ENCODE measurements at regions not wholly inside any gene's neighbourhood (a gene's known extent, or its start where the extent isn't known, plus 50 kb on each side); places are given as distances from the start of the nearest gene placed in this dataset.

DNA sequence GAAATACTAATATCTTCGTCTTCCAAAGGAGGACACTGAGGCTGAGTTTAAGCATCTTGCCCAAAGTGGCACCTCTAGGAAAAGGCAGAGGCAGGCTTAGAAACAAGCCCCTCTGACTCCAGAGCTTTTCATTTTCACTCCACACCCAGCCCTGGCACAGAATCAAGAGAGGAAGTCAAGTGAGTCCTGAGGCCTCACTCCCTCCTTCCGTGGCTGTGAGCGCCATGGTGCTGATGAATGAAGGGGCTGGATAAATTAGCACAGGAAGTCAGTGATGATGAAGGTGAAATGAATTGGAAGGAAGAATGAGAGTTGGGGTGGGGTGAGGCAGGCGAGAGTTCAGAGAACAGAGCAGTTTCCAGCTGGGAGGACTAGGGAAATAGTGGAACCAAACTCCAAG is 179.3 kb downstream of the TMEM132E start:
- H3K4me1 ChIP-seq (ENCODE audit: insufficient read depth, low read length): no peaks in the 10 kb centered on the region
- Mint-ChIP-seq H3K9me3 (no peaks in the 10 kb centered on the region), H3K4me1 (no peaks in the 10 kb centered on the region), H3K27me3 (peaks cover 27 to 29% of the 10 kb centered on the region in 2 donors), H3K36me3 (no peaks in the 10 kb centered on the region), H3K4me3 (no peak overlapping the region), H3K27ac (no peak overlapping the region)
- H3K36me3 ChIP-seq (ENCODE audit: insufficient read depth, low read length): no peaks in the 10 kb centered on the region
- ChIA-PET CTCF (ENCODE audit: partially characterized antibody) (no interaction called here), POLR2A (ENCODE audit: partially characterized antibody) (no interaction called here)
- H3K9me3 ChIP-seq (ENCODE audit: control insufficient read depth in 1 of 2, low read length in 2 of 2): no peaks in the 10 kb centered on the region
- H3K27me3 ChIP-seq (ENCODE audit: insufficient read depth, low read length): no peaks in the 10 kb centered on the region
- no peak overlapping the region for H3K27ac ChIP-seq (ENCODE audit: low read depth, low read length)
- intact Hi-C loops (cut with micrococcal nuclease): no loop called here
- H3K4me3 ChIP-seq (ENCODE audit: low read length in 2 of 2): no peak overlapping the region
- no peak for DNase-seq

DNA sequence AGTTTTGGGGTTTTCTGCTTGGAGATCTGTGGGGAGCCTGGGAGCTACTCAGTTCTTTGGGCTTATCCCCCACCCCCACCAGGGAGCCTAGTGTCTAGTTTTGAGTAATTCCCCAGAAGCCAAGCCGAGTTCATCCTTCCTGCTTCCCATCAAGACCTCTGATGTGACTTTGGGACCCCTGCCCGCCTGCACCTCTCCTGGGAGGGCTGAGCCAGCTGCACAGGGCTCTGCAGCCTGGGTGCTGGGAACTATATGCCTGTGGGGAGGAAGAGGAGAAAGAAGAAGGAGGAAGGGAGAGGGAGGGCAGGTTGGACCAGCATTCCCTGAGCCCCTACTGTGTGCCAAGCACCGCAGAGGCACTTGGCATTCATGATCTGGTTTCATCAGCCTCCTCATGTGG is 178.9 kb downstream of the TMEM132E start:
- Mint-ChIP-seq H3K9me3 (no peaks in the 10 kb centered on the region), H3K27me3 (peaks cover 28 to 29% of the 10 kb centered on the region in 2 donors), H3K27ac (no peak overlapping the region), H3K36me3 (no peaks in the 10 kb centered on the region), H3K4me3 (no peak overlapping the region), H3K4me1 (no peaks in the 10 kb centered on the region)
- Histone ChIP-seq H3K27me3 (ENCODE audit: insufficient read depth, low read length) (no peaks in the 10 kb centered on the region), H3K9me3 (ENCODE audit: control insufficient read depth in 1 of 2, low read length in 2 of 2) (no peaks in the 10 kb centered on the region), H3K36me3 (ENCODE audit: insufficient read depth, low read length) (no peaks in the 10 kb centered on the region), H3K27ac (ENCODE audit: low read depth, low read length) (no peak overlapping the region), H3K4me3 (ENCODE audit: low read length in 2 of 2) (no peak overlapping the region), H3K4me1 (ENCODE audit: insufficient read depth, low read length) (no peaks in the 10 kb centered on the region)
- intact Hi-C loops (cut with micrococcal nuclease): no loop called here
- ChIA-PET POLR2A (ENCODE audit: partially characterized antibody) (no interaction called here), CTCF (ENCODE audit: partially characterized antibody) (no interaction called here)
- no peak for DNase-seq

DNA sequence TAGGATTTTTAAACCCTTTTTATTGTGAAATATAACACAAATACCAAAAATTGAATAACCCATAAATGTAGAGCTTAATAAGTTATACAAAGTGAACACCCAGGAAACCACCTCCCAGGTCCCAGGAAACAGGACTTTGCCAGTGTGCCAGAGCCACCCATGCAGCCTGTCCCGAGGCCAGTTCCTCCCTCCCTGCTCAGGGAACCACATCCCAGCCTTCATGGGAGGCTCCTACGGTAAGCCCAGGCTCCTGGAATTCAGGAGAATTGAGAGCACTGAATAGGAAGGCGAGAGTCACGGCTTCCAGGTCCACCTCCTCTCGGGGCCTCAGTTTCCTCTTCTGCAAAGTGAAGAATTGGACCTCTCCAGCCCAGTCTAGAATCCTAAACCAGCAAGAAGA is 178.2 kb downstream of the TMEM132E start:
- no peak for DNase-seq
- intact Hi-C loops (cut with micrococcal nuclease): no loop called here
- ChIA-PET CTCF (ENCODE audit: partially characterized antibody) (no interaction called here), POLR2A (ENCODE audit: partially characterized antibody) (no interaction called here)
- no peaks in the 10 kb centered on the region for H3K36me3 Mint-ChIP-seq
- Histone ChIP-seq H3K4me1 (ENCODE audit: insufficient read depth, low read length) (no peaks in the 10 kb centered on the region), H3K27me3 (ENCODE audit: insufficient read depth, low read length) (no peaks in the 10 kb centered on the region), H3K36me3 (ENCODE audit: insufficient read depth, low read length) (no peaks in the 10 kb centered on the region), H3K4me3 (ENCODE audit: low read length in 2 of 2) (no peak overlapping the region), H3K27ac (ENCODE audit: low read depth, low read length) (no peak overlapping the region), H3K9me3 (ENCODE audit: control insufficient read depth in 1 of 2, low read length in 2 of 2) (no peaks in the 10 kb centered on the region)
- H3K4me1 Mint-ChIP-seq: no peaks in the 10 kb centered on the region
- no peaks in the 10 kb centered on the region for H3K9me3 Mint-ChIP-seq
- no peak overlapping the region for H3K27ac Mint-ChIP-seq
- peaks cover 28 to 29% of the 10 kb centered on the region in 2 donors for H3K27me3 Mint-ChIP-seq
- H3K4me3 Mint-ChIP-seq: no peak overlapping the region

DNA sequence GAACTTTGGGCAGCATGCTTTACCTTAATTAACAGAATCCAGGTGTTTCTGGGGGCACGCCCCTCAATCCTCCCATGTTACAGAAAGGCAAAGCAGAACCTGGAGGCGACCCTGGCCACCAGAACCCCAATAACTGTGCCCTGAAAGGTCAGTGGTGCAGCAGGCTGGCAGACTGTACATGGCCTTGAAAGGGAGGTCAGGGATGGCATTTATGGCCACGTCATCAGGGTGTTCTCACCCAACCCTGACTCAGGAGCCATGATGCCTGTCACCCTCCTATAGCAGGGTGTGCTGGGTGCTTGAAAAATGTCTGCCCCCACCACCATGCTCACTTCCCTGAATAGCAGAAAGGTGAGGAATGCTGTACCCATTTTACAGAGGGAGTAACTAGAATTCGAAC is 177.7 kb downstream of the TMEM132E start:
- Mint-ChIP-seq H3K27ac (no peak overlapping the region), H3K27me3 (peaks cover 30 to 31% of the 10 kb centered on the region in 2 donors), H3K4me3 (no peak overlapping the region), H3K36me3 (no peaks in the 10 kb centered on the region), H3K4me1 (no peaks in the 10 kb centered on the region), H3K9me3 (peaks cover 0 to 2% (median 0%) of the 10 kb centered on the region in 8 donors)
- DNase-seq: no peak
- Histone ChIP-seq H3K27me3 (ENCODE audit: insufficient read depth, low read length) (no peaks in the 10 kb centered on the region), H3K4me1 (ENCODE audit: insufficient read depth, low read length) (no peaks in the 10 kb centered on the region), H3K27ac (ENCODE audit: low read depth, low read length) (no peak overlapping the region), H3K4me3 (ENCODE audit: low read length in 2 of 2) (no peak overlapping the region), H3K9me3 (ENCODE audit: control insufficient read depth in 1 of 2, low read length in 2 of 2) (no peaks in the 10 kb centered on the region), H3K36me3 (ENCODE audit: insufficient read depth, low read length) (no peaks in the 10 kb centered on the region)
- ChIA-PET CTCF (ENCODE audit: partially characterized antibody) (no interaction called here), POLR2A (ENCODE audit: partially characterized antibody) (no interaction called here)
- intact Hi-C loops (cut with micrococcal nuclease): no loop called here

DNA sequence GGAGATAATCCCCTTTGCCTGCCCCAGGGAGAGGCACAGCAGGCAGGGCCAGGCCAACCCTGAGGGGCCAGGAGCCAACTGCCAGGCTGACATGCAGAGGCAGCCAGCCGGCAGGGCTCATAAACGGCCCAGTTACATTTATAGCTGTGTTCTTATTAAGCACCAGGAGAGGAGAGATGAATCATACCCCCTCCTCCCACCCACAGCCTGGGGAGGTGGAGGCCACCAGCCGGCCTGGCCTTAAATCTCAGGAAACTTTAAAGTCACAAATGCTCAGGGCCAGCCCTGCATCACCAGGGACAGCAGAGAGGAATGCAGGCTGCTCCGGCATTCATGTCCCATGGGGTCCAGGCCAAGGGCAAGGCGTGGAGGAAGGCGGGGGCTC is 177.2 kb downstream of the TMEM132E start:
- Histone ChIP-seq H3K9me3 (ENCODE audit: control insufficient read depth in 1 of 2, low read length in 2 of 2) (no peaks in the 10 kb centered on the region), H3K27me3 (ENCODE audit: insufficient read depth, low read length) (no peaks in the 10 kb centered on the region), H3K4me3 (ENCODE audit: low read length in 2 of 2) (no peak overlapping the region), H3K4me1 (ENCODE audit: insufficient read depth, low read length) (no peaks in the 10 kb centered on the region), H3K27ac (ENCODE audit: low read depth, low read length) (no peak overlapping the region), H3K36me3 (ENCODE audit: insufficient read depth, low read length) (no peaks in the 10 kb centered on the region)
- H3K4me1 Mint-ChIP-seq: no peaks in the 10 kb centered on the region
- H3K36me3 Mint-ChIP-seq: no peaks in the 10 kb centered on the region
- CTCF ChIA-PET (ENCODE audit: partially characterized antibody): no interaction called here
- no peak for DNase-seq
- H3K27ac Mint-ChIP-seq: no peak overlapping the region
- H3K9me3 Mint-ChIP-seq: peaks cover 0 to 2% (median 0%) of the 10 kb centered on the region in 8 donors
- POLR2A ChIA-PET (ENCODE audit: partially characterized antibody): no interaction called here
- peaks cover 28% of the 10 kb centered on the region in 2 donors for H3K27me3 Mint-ChIP-seq
- no peak overlapping the region for H3K4me3 Mint-ChIP-seq
- intact Hi-C loops (cut with micrococcal nuclease): no loop called here

DNA sequence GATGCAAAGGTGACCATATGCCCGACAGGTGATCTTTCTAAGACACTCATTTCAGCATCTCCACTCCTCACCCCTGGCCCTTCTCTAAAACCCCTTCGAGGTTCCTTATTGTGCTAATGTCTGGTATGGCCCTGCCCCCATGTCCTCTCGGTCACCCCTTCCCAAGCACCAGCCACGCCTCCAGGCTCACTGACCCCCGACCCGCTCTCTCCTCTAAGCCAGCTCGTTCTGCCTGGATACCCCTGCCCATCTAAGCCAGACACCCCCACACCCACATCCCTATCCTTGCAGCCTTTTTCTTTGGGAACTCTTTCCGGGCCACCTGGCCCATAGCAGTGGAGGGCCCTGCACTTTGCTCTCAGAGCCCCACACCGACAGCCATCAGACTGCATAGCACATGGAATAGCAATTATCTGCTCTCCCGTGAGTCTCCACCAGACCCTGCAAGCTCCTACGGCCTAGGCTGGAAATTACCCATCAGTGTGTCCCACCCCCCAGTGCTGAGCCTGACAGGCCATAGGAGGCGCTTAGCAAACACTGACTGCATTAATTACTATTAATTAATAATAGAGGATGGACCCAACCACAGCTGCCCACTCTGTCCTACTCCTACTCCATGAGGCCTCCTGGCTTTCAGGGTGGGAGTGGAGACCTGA is 176.7 kb downstream of the TMEM132E start:
- POLR2A ChIA-PET (ENCODE audit: partially characterized antibody): no interaction called here
- Histone ChIP-seq H3K4me1 (ENCODE audit: insufficient read depth, low read length) (no peaks in the 10 kb centered on the region), H3K27me3 (ENCODE audit: insufficient read depth, low read length) (no peaks in the 10 kb centered on the region), H3K4me3 (ENCODE audit: low read length in 2 of 2) (no peak overlapping the region), H3K9me3 (ENCODE audit: control insufficient read depth in 1 of 2, low read length in 2 of 2) (no peaks in the 10 kb centered on the region), H3K27ac (ENCODE audit: low read depth, low read length) (no peak overlapping the region), H3K36me3 (ENCODE audit: insufficient read depth, low read length) (no peaks in the 10 kb centered on the region)
- no peaks in the 10 kb centered on the region for H3K4me1 Mint-ChIP-seq
- no peak for DNase-seq
- H3K4me3 Mint-ChIP-seq: no peak overlapping the region
- H3K9me3 Mint-ChIP-seq: peaks cover 0 to 2% (median 0%) of the 10 kb centered on the region in 8 donors
- no peaks in the 10 kb centered on the region for H3K36me3 Mint-ChIP-seq
- H3K27me3 Mint-ChIP-seq: peaks cover 27 to 28% of the 10 kb centered on the region in 2 donors
- CTCF ChIA-PET (ENCODE audit: partially characterized antibody): no interaction called here
- no peak overlapping the region for H3K27ac Mint-ChIP-seq
- intact Hi-C loops (cut with micrococcal nuclease): no loop called here

DNA sequence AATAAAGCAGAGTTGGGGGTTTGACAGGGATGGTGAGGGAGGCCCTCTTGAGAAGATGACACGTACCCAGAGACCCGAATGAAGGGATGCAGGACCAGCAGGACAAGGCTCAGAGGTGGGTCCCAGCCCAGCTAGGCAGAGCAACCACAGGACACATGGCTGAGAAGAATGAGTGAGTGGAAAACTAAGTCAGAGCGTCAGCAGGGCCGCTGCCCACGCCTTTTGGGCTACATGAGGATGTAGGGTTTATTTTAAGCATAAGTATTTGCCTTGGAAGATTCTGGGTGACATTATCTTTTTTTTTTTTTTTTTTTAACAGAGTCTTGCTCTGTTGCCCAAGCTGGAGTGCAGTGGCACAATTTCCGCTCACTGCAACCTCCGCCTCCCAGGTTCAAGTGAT is 176.0 kb downstream of the TMEM132E start:
- peaks cover 26 to 28% of the 10 kb centered on the region in 2 donors for H3K27me3 Mint-ChIP-seq

DNA sequence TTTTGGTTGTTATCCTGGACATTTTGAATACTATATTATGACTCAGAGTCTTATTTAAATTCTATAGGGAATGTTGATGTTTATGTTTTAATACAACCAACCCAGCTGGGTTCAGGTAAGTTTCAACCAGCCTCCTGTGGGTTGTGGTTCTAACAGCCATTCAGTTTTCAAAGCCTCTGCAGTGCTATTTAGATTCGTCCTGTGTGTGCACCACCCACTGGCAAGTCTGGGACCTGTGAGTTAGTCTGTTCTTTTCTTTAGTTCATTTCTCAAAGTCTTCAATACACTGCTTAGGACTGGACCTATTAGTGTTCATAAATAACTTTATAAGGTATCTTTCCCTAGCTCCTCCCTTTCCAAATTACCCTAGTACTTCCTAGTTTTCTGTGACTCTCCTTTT is 170.6 kb downstream of the TMEM132E start:
- Histone ChIP-seq H3K36me3 (ENCODE audit: insufficient read depth, low read length) (no peaks in the 10 kb centered on the region), H3K9me3 (ENCODE audit: control insufficient read depth in 1 of 2, low read length in 2 of 2) (no peaks in the 10 kb centered on the region), H3K4me3 (ENCODE audit: low read length in 2 of 2) (no peak overlapping the region), H3K27me3 (ENCODE audit: insufficient read depth, low read length) (no peaks in the 10 kb centered on the region), H3K4me1 (ENCODE audit: insufficient read depth, low read length) (no peaks in the 10 kb centered on the region), H3K27ac (ENCODE audit: low read depth, low read length) (no peak overlapping the region)
- Mint-ChIP-seq H3K27me3 (peaks cover 25 to 26% of the 10 kb centered on the region in 2 donors), H3K27ac (no peak overlapping the region), H3K9me3 (peaks cover 0 to 19% (median 4%) of the 10 kb centered on the region in 8 donors), H3K4me1 (no peaks in the 10 kb centered on the region), H3K4me3 (no peak overlapping the region), H3K36me3 (no peaks in the 10 kb centered on the region)
- CTCF ChIA-PET (ENCODE audit: partially characterized antibody): no interaction called here
- intact Hi-C loops (cut with micrococcal nuclease): no loop called here
- no peak for DNase-seq
- POLR2A ChIA-PET (ENCODE audit: partially characterized antibody): no interaction called here

More for the DNA sequence above, 176.0 kb downstream of the TMEM132E start:
- no peaks in the 10 kb centered on the region for H3K4me1 Mint-ChIP-seq
- no peak overlapping the region for H3K4me3 Mint-ChIP-seq
- no peaks in the 10 kb centered on the region for H3K36me3 ChIP-seq (ENCODE audit: insufficient read depth, low read length)
- no peaks in the 10 kb centered on the region for H3K27me3 ChIP-seq (ENCODE audit: insufficient read depth, low read length)
- H3K27ac Mint-ChIP-seq: no peak overlapping the region
- H3K4me1 ChIP-seq (ENCODE audit: insufficient read depth, low read length): no peaks in the 10 kb centered on the region
- ChIA-PET POLR2A (ENCODE audit: partially characterized antibody) (no interaction called here), CTCF (ENCODE audit: partially characterized antibody) (no interaction called here)
- H3K9me3 ChIP-seq (ENCODE audit: control insufficient read depth in 1 of 2, low read length in 2 of 2): no peaks in the 10 kb centered on the region
- intact Hi-C loops (cut with micrococcal nuclease): no loop called here
- DNase-seq: no peak
- no peak overlapping the region for H3K4me3 ChIP-seq (ENCODE audit: low read length in 2 of 2)
- no peak overlapping the region for H3K27ac ChIP-seq (ENCODE audit: low read depth, low read length)
- H3K9me3 Mint-ChIP-seq: peaks cover 0 to 4% (median 0%) of the 10 kb centered on the region in 8 donors
- H3K36me3 Mint-ChIP-seq: no peaks in the 10 kb centered on the region

All from CD4-positive, alpha-beta memory T cell (primary cell).